ENCODE measurements at regions not wholly inside any gene's neighbourhood (a gene's known extent, or its start where the extent isn't known, plus 50 kb on each side); places are given as distances from the start of the nearest gene placed in this dataset.

GRCh38 chr18:73950116-73950700, 197.4 kb downstream of the FBXO15 start:
- Histone ChIP-seq H3K18ac (ENCODE audit: insufficient read length, low read depth, low read length) (no peak overlapping the region), H2BK5ac (ENCODE audit: insufficient read length, low read length) (no peak overlapping the region), H3K27ac (ENCODE audit: insufficient read length, low read depth, low read length) (no peak overlapping the region), H3T11ph (ENCODE audit: low read length) (no peak overlapping the region), H3K56ac (ENCODE audit: insufficient read length, low read depth, low read length) (no peak overlapping the region), H2BK15ac (ENCODE audit: low read depth, low read length) (no peak overlapping the region), H4K8ac (replicated peaks; ENCODE audit: insufficient read length, low read depth, low read length) (no peak overlapping the region), H3K27me3 (ENCODE audit: insufficient read depth, low read length) (no peaks in the 10 kb centered on the region), H3K9ac (ENCODE audit: extremely low read depth, insufficient read length, low read length) (no peak overlapping the region), H2BK120ac (ENCODE audit: low read depth, low read length, poor library complexity, severe bottlenecking) (no peak overlapping the region), H2AK5ac (ENCODE audit: insufficient read length, low read length) (no peak overlapping the region), H2AFZ (ENCODE audit: low read length) (no peak overlapping the region), H4K20me1 (ENCODE audit: control insufficient read depth, insufficient read depth, insufficient read length) (no peaks in the 10 kb centered on the region), H3K9me3 (ENCODE audit: control insufficient read depth, low read depth, low read length) (no peaks in the 10 kb centered on the region), H4K5ac (ENCODE audit: insufficient read length, low read depth, low read length) (no peak overlapping the region), H2BK20ac (ENCODE audit: low read depth, low read length, poor library complexity, severe bottlenecking) (no peak overlapping the region), H3K23me2 (ENCODE audit: insufficient read length, low read depth, low read length, poor library complexity, severe bottlenecking) (no peaks in the 10 kb centered on the region), H3K79me1 (ENCODE audit: insufficient read depth, low read depth, low read length, poor library complexity, severe bottlenecking) (no peaks in the 10 kb centered on the region), H3K4me1 (ENCODE audit: insufficient read depth, low read length) (no peaks in the 10 kb centered on the region), H4K91ac (ENCODE audit: insufficient read length, low read depth, low read length) (no peak overlapping the region), H3K79me2 (ENCODE audit: insufficient read depth, low read length) (no peaks in the 10 kb centered on the region), H2BK12ac (ENCODE audit: insufficient read length, low read depth, low read length) (no peak overlapping the region), H3K4me2 (ENCODE audit: insufficient read depth, insufficient read length, low read length) (no peak overlapping the region), H3K4ac (ENCODE audit: low read depth, low read length) (no peak overlapping the region), H3K14ac (ENCODE audit: insufficient read depth, low read length) (no peak overlapping the region), H3K23ac (ENCODE audit: insufficient read length, low read depth, low read length) (no peak overlapping the region)
- no CpG with 5 or more reads among the region's 2 CpGs for WGBS (ENCODE audit: extremely low coverage, insufficient read length, low lambda C conversion rate)
- Mint-ChIP-seq H3K27ac (no peak overlapping the region), H3K36me3 (ENCODE audit: insufficient read depth in 1 of 3, low read depth in 3 of 3) (peaks cover 0 to 5% (median 3%) of the 10 kb centered on the region in 3 experiments; a peak in 4 of 7 replicates), H3K4me3 (no peak overlapping the region), H3K9me3 (peaks cover 5 to 8% of the 10 kb centered on the region in 2 experiments; a peak in 3 of 5 replicates), H3K27me3 (ENCODE audit: low read depth) (no peaks in the 10 kb centered on the region), H3K4me1 (no peaks in the 10 kb centered on the region; a peak in 1 of 4 replicates)
- DNase-seq = no peak
- no peak for TF ChIP-seq CTCF (conservative IDR thresholded peaks at IDR 0.05)

All from H9 (cell line).